Fibroblast of pulmonary artery (primary cell): ENCODE measurements at regions not wholly inside any gene's neighbourhood (a gene's known extent, or its start where the extent isn't known, plus 50 kb on each side); places are given as distances from the start of the nearest gene placed in this dataset.

ENCODE experiments used
- DNase-seq: peaks from one replicate; pipeline ENCODE4 v3.0.0-alpha.2; 2010; ENCODE audit warnings: low read depth
- H3K4me3 ChIP-seq: replicated peaks from 2 replicates; pipeline ENCODE4 v1.5.1; 2011; ENCODE audit warnings: low read depth, mild to moderate bottlenecking, control low read depth, low read length, moderate library complexity
- TF ChIP-seq, protein P1 (sequence below): IDR thresholded peaks from 2 replicates; pipeline ENCODE4 v1.5.1; 2011; ENCODE audit warnings: mild to moderate bottlenecking, control low read depth, low read length, inconsistent platforms; ENCODE audit errors: missing control alignments

DNA sequence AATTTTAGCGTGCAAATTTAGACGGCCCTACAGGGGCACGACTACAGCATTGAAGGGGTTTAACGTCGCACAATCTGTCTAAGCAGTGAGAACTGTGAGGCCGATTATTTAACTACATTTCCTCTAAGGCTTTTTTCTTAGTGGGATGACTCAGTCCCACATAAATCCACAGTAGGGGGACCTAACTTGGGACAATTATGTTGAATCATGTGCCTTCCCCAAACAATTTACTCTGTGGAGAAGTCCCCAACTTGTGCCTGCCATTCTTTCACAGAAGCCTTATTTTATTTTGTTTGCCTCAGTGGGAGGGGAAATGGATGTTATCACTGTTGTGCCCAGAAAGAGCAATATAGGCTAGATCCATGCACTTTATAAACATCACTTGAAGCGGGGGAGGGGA is 80.3 kb upstream of the CDCA7L start:
- TF ChIP-seq, protein P1, sequence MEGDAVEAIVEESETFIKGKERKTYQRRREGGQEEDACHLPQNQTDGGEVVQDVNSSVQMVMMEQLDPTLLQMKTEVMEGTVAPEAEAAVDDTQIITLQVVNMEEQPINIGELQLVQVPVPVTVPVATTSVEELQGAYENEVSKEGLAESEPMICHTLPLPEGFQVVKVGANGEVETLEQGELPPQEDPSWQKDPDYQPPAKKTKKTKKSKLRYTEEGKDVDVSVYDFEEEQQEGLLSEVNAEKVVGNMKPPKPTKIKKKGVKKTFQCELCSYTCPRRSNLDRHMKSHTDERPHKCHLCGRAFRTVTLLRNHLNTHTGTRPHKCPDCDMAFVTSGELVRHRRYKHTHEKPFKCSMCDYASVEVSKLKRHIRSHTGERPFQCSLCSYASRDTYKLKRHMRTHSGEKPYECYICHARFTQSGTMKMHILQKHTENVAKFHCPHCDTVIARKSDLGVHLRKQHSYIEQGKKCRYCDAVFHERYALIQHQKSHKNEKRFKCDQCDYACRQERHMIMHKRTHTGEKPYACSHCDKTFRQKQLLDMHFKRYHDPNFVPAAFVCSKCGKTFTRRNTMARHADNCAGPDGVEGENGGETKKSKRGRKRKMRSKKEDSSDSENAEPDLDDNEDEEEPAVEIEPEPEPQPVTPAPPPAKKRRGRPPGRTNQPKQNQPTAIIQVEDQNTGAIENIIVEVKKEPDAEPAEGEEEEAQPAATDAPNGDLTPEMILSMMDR, result no peak
- no peak for DNase-seq

DNA sequence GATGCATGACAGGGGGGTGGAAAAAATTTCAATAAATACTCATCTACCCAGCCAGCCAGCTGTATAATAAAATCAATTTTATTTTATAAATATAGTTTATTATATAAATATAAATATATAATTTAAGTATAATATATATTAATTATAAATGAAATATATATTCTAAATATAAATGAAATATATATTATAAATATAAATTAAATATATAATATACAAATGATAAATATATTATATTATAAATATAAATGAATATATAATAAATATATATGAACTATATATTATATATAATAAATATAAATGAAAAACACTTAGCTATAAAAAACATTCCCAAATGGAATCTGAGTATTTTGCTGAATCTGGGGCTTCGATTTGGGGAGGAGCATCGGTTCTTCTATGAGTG is 79.4 kb upstream of the CDCA7L start:
- H3K4me3 ChIP-seq, result no peak overlapping the region
- TF ChIP-seq, protein P1, result no peak
- DNase-seq, result no peak

More for the DNA sequence above, 80.3 kb upstream of the CDCA7L start:
- no peak overlapping the region for H3K4me3 ChIP-seq

DNA sequence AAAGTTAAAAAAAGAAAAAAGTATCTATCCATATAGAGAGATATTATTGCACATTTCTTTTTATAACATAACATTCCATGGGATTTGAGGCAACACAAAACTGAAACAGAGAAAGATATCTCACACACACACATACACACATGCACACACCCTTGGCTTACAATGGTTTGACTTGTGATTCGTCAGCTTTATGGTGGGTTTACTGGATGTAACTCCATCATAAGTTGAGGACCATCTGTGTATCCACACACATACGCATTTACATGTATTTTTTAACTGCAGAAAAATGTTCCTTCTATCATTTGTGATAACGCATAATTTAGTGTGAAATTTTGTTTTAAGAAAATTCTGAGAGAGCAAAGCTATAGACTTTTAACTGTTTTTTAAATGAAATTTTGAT is 74.2 kb upstream of the CDCA7L start:
- TF ChIP-seq, protein P1, result no peak
- H3K4me3 ChIP-seq, result no peak overlapping the region
- DNase-seq, result no peak

DNA sequence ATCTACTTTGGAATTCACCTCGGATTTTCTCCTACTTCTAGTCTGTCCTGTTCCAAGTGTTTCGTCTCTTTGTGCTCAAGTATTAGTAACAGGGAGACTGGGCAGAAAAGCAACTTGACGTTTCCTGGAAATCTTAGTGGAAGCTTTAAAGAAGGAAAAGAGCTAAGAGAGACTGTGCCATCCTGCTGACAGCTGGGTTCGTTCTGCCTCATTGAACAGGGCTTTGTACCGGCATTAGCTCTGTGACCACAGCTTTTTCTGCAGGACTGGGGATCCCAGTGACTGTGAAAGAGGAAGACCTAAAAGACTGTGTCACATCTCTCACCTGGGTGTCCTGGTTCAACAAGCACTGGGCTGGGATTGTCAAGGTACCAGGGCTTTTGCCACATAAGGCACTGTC is 70.8 kb upstream of the CDCA7L start:
- TF ChIP-seq, protein P1, result no peak
- DNase-seq, result no peak
- H3K4me3 ChIP-seq, result no peak overlapping the region

DNA sequence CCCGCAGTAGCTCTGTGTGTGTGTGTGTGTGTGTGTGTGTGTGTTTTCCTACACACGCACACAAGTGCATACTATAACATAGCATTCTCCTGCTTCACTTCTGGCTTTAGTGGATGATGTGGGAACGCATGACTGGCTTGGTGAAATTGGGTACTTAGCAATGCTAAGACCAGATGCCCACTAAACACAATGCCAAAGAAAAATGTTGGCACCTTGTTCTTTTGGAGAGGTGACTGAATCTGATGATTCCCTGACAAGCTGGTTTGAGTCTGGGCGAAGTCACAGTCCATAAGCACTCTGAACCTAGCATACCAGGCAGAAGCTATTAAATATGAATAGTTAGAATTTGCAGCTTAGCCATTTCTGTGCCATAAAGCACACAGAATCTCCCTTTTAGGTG is 68.0 kb upstream of the CDCA7L start:
- H3K4me3 ChIP-seq, result no peak overlapping the region
- no peak for DNase-seq
- TF ChIP-seq, protein P1, result no peak

DNA sequence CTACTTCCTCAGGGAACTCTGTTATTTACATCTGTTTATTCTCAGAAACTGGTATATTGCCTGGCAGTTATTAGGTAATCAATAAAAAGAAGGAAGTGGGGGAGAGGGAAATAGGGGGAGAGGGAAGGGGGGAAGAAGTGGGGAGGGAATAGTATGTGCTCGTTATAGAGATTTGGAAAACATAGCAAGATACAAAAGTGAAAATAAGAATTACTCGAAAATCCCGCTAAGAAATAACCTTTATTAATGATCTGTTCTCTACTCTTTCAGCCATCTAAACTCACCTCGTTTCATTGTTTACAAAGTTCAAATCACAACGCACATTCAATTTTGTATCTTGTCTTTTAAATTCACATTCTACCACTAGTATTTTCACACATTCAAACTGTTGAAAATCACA is 63.0 kb upstream of the CDCA7L start:
- H3K4me3 ChIP-seq, result no peak overlapping the region
- TF ChIP-seq, protein P1, result no peak
- no peak for DNase-seq

DNA sequence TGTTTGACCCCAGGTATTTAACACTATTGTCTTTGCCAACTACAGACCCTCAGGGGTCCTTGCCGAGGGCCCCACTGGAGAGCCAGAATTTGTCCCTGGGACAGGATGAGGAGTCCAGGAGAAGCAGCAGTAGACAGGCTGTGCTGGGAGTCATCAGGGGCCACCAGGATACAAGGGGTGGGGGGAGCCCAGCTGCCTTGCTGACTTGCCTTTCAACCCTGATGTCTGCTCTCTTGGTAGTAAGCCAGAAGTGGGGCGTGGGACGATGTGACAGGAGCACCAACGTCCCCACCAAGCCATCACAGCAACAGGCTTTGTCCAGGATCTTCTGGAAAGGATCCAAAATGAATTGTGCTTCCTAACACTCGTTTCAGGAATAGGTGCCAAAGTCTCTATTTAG is 62.4 kb upstream of the CDCA7L start:
- DNase-seq, result no peak
- TF ChIP-seq, protein P1, result no peak
- H3K4me3 ChIP-seq, result no peak overlapping the region
